SKM-1 treated with dmso at 0.1 percent for 144 hours (cell line): ENCODE measurements at regions not wholly inside any gene's neighbourhood (a gene's known extent, or its start where the extent isn't known, plus 50 kb on each side); places are given as distances from the start of the nearest gene placed in this dataset.

Experiments used
- DNase-seq: peaks from one replicate; lab custom pipeline; 2025; ENCODE audit not compliant: unreplicated experiment; lab: John Stamatoyannopoulos, UW

DNA sequence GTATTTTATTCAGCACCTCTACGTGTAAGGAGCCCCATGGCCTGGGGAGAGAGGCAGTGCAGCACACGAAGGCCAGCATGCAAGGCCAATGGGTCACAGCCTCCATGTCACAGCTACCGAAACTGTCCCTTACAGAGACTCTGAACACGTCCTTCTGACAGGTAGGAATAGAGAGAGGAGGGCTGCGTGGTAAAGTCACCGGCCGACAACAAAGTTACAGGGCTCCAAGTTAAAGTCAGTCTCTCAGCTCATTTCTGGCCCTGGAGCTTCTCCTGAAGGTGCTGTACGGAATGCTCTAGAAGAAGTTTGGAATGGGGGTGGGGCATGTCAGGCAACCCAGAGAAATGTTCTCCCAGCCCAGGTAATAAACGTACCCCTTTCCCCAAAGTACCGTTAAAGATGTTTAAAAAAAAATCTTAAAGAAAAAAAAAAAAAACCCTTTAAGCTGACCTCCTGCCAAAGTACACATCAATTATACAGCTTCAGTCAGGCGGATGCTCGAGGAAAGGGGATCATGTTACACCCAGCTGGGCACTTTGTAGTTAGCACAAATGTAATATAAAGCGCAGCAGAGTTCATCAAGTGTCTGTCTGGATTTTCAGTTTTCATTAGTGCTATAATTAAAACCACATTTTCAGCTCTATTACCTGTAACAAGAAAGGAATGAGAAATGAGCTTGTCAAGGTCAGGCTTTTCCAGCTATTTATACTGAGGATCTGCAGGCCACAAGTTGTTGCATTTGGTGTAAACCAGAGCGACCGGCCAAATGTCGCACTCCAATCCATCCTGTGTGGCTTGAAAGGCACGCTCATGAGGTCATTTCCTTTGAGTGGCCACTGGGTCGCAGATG is 53.3 kb upstream of the CDKN3 start:
- DNase-seq: no peak

DNA sequence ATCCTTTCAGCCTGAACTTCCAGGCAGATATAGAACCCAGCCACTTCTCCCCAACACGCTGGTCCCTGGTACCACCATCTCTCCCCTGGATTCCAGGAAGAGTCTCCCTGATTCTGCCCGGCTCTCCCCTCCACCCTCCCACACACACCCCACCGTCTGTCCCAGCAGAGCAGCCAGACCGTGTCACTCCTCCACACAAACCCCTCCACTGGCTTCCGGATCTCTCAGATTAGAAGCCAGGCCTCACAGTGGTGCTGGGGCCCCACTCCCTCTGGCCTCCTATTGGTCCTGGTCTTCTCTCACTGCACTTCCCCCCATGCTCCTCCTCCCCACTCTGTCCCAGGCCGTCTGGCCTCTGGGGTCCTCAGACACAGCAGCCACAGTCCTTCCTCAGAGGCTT is 52.4 kb upstream of the CDKN3 start:
- DNase-seq: no peak

DNA sequence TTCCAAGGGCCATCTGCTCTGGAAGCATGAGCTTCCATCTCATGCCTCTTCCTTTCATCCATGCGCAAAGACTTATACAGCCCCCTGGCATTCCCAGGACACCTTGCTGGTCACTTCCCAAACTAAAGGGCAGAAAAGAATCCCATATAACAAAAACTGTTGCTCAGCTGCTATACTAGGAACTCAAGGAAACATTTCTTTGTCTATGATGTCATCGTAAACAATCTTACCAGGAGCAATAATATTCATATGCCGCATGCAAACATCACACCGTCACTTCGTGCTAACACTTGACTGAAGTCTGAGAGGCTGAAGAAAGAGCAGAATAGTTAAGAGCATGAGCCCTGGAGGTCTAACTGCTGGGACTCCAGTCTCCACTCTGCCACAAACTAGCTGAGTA is 50.5 kb upstream of the CDKN3 start:
- no peak for DNase-seq
